ENCODE measurements at regions not wholly inside any gene's neighbourhood (a gene's known extent, or its start where the extent isn't known, plus 50 kb on each side); places are given as distances from the start of the nearest gene placed in this dataset.

DNA sequence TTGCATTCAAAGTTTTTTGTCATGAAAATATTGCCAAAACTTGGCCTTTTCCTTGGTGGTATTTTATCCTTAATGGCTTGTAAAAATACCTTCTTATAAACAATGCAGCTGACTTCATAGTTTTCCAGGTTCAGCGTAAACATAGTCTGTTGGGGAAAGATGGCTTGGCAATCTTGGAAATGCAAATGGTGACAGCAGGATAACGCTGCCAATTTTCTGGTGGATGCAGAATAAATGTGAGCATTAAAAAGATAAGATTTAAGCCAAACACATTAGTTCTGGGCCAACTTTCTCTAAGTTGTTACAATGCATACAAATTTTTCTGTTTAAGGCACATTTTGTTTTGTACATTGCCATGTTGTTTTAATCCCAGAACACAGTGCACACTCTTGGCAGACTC is 147.0 kb upstream of the POU1F1 start:
- Histone ChIP-seq H2AFZ (ENCODE audit: control insufficient read depth, low read length) (no peak overlapping the region), H3K4me1 (ENCODE audit: control insufficient read depth, extremely low read depth, insufficient read depth, low read length) (no peaks in the 10 kb centered on the region), H3K9me1 (ENCODE audit: control insufficient read depth, extremely low read depth, insufficient read depth, low read length) (no peaks in the 10 kb centered on the region), H3K27ac (ENCODE audit: control insufficient read depth, insufficient read depth, low read length) (no peak overlapping the region), H3K27me3 (ENCODE audit: control insufficient read depth, extremely low read depth, insufficient read depth, low read length) (no peaks in the 10 kb centered on the region), H3K9ac (ENCODE audit: control insufficient read depth, extremely low read depth, insufficient read depth, low read length) (no peak overlapping the region), H3K36me3 (ENCODE audit: control insufficient read depth in 2 of 2, extremely low read depth in 1 of 2, insufficient read depth in 2 of 2, low read length in 2 of 2) (no peaks in the 10 kb centered on the region), H4K20me1 (ENCODE audit: control insufficient read depth, extremely low read depth, insufficient read depth, low read length) (no peaks in the 10 kb centered on the region), H3K4me2 (ENCODE audit: control insufficient read depth, extremely low read depth, insufficient read depth, low read depth, low read length) (no peak overlapping the region), H3K9me3 (ENCODE audit: control insufficient read depth, low read depth, low read length) (no peaks in the 10 kb centered on the region), H3K79me2 (ENCODE audit: control insufficient read depth, insufficient read depth, low read length) (no peaks in the 10 kb centered on the region), H3K4me3 (ENCODE audit: control insufficient read depth in 2 of 3, extremely low read depth in 1 of 3, insufficient read depth in 2 of 3, low read depth in 1 of 3, low read length in 3 of 3) (no peak overlapping the region)
- TF ChIP-seq, protein P1, sequence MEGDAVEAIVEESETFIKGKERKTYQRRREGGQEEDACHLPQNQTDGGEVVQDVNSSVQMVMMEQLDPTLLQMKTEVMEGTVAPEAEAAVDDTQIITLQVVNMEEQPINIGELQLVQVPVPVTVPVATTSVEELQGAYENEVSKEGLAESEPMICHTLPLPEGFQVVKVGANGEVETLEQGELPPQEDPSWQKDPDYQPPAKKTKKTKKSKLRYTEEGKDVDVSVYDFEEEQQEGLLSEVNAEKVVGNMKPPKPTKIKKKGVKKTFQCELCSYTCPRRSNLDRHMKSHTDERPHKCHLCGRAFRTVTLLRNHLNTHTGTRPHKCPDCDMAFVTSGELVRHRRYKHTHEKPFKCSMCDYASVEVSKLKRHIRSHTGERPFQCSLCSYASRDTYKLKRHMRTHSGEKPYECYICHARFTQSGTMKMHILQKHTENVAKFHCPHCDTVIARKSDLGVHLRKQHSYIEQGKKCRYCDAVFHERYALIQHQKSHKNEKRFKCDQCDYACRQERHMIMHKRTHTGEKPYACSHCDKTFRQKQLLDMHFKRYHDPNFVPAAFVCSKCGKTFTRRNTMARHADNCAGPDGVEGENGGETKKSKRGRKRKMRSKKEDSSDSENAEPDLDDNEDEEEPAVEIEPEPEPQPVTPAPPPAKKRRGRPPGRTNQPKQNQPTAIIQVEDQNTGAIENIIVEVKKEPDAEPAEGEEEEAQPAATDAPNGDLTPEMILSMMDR (optimal IDR thresholded peaks at IDR 0.05 in 1 of 3, IDR thresholded peaks at IDR 0.05 in 1 of 3, conservative IDR thresholded peaks at IDR 0.05 in 1 of 3; ENCODE audit: extremely low read depth in 1 of 3, insufficient read depth in 2 of 3, low read length in 3 of 3), result no peak
- no peak for TF ChIP-seq EZH2 (IDR thresholded peaks at IDR 0.05; ENCODE audit: low read length)
- dilution Hi-C loops (cut with MboI; ENCODE audit: extremely low pct_ligation_motif_present, low sequenced_read_pairs), result no loop called here
- DNase-seq (ENCODE audit: low read depth, low spot score) (no peak), FAIRE-seq (no peak)

DNA sequence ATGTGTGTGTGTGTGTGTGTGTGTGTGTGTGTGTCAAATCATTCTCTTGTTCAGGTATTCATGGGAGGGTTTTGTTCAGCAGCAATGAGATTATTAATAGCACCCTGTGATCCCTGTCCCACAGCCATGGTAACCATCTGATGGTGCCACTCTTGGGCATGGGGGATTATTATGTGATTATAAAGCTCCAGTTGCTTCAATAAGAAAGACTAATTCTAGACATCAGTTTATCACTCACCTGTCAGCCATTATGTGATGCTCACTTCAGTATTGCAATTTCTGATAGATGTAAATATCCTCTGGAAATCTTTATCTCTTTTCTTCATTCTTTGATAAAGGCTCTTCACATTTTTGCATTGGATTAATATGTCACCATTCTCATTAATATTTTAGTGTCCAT is 145.9 kb upstream of the POU1F1 start:
- TF ChIP-seq EZH2 (IDR thresholded peaks at IDR 0.05; ENCODE audit: low read length), result no peak
- TF ChIP-seq, protein P1 (optimal IDR thresholded peaks at IDR 0.05 in 1 of 3, IDR thresholded peaks at IDR 0.05 in 1 of 3, conservative IDR thresholded peaks at IDR 0.05 in 1 of 3; ENCODE audit: extremely low read depth in 1 of 3, insufficient read depth in 2 of 3, low read length in 3 of 3), result no peak
- Histone ChIP-seq H3K79me2 (ENCODE audit: control insufficient read depth, insufficient read depth, low read length) (no peaks in the 10 kb centered on the region), H3K4me2 (ENCODE audit: control insufficient read depth, extremely low read depth, insufficient read depth, low read depth, low read length) (no peak overlapping the region), H3K4me1 (ENCODE audit: control insufficient read depth, extremely low read depth, insufficient read depth, low read length) (no peaks in the 10 kb centered on the region), H3K9me3 (ENCODE audit: control insufficient read depth, low read depth, low read length) (no peaks in the 10 kb centered on the region), H4K20me1 (ENCODE audit: control insufficient read depth, extremely low read depth, insufficient read depth, low read length) (no peaks in the 10 kb centered on the region), H3K9me1 (ENCODE audit: control insufficient read depth, extremely low read depth, insufficient read depth, low read length) (no peaks in the 10 kb centered on the region), H3K36me3 (ENCODE audit: control insufficient read depth in 2 of 2, extremely low read depth in 1 of 2, insufficient read depth in 2 of 2, low read length in 2 of 2) (no peaks in the 10 kb centered on the region), H3K9ac (ENCODE audit: control insufficient read depth, extremely low read depth, insufficient read depth, low read length) (no peak overlapping the region), H2AFZ (ENCODE audit: control insufficient read depth, low read length) (no peak overlapping the region), H3K27me3 (ENCODE audit: control insufficient read depth, extremely low read depth, insufficient read depth, low read length) (no peaks in the 10 kb centered on the region), H3K27ac (ENCODE audit: control insufficient read depth, insufficient read depth, low read length) (no peak overlapping the region), H3K4me3 (ENCODE audit: control insufficient read depth in 2 of 3, extremely low read depth in 1 of 3, insufficient read depth in 2 of 3, low read depth in 1 of 3, low read length in 3 of 3) (no peak overlapping the region)
- no peak for FAIRE-seq
- dilution Hi-C loops (cut with MboI; ENCODE audit: extremely low pct_ligation_motif_present, low sequenced_read_pairs), result no loop called here
- no peak for DNase-seq (ENCODE audit: low read depth, low spot score)

All from keratinocyte (primary cell).